CD4-positive, alpha-beta T cell treated with Interferon gamma for 1 hour (primary cell): ENCODE measurements at regions not wholly inside any gene's neighbourhood (a gene's known extent, or its start where the extent isn't known, plus 50 kb on each side); places are given as distances from the start of the nearest gene placed in this dataset.

ENCODE experiments used
- DNase-seq: peaks from one replicate; pipeline ENCODE4 v3.0.0-alpha.2; 2020

DNA sequence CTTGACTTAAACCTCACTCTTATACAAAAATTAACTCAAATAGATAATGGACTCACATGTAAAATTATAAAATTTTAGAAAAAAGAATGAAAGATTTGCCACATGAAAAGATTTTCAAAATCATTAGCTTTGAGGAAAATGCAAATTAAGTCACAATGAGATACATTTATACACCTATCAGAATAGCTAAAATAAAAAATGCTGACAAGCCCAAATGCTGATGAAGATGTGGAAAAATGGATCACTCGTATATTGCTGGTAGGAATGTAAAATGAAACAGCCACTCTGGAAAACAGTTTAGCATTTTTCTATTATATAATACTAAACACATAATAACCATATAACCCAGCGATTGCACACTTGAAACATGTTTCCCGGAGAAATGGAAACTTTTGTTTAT is 316.2 kb downstream of the ANKRD50 start:
- DNase-seq = no peak

DNA sequence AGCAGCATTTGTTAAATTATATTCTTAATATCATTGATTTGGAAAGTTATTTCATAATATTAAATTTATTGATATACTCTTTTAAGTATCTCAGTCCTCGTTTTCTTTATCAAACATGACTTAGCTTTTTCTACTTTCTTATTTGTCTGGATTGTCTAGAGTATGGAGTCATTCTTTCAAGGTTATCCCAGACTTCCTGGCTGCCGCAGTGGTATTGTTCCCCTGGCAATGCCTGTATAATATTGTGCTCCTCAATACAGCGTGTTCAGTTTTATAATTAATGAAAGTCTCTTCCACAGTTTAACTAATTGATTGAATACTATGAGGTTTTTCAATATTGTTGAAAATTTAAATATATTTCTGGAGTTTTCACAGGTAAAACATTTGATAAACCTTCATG is 310.9 kb downstream of the ANKRD50 start:
- DNase-seq = no peak

DNA sequence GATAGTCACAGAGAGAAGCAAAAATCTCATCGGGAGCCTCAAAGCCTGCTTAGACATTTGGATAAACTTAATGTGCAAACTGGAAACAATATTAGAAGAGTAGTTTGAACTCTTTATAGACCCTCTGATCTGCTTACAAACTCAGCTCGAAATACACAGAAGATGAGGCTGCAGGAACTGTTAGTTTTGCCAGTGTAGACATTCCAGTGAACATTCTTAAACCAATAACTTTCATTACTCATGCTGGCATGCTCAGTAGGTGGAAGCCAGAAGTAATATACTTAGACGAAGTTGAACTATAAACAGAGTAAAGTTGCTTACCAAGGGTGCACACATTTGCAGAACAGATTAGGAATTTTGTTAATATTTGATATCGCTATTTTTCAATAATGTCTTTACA is 303.5 kb downstream of the ANKRD50 start:
- no peak for DNase-seq

DNA sequence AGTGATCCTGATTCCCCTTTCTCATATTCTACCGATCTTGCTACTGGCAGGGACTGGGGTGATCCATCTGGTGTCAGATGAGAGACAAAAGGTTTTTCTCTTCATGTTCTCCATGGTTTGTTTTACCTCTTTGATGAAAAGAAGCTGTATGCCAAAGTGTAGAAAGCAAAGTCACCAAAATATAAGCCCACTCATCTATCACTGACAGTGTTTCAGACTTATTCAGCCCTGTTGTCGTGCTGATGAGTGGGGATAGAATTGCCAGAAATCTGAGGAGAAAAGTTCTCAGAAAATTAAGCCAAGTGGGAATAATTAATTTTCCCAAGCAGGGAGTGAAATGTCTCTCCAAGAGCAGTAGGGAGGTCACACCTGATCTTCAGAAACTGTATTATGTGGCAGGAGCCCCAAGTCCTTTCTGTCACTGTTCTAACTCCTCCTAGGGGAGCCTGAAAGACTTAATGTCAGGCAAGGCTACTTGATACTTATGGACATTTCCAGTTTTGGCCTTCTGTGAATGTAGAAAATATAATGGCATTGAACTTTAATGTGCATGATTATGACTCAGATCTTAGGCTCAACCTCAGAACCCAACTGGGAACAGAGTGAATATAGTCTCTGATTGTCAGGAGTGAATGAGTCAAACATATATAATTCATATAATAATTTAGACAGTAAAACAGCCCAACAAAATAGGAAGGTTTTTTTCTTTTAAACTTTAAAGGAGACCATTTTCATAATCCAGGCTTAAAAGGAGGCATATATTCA is 298.1 kb downstream of the ANKRD50 start:
- no peak for DNase-seq

DNA sequence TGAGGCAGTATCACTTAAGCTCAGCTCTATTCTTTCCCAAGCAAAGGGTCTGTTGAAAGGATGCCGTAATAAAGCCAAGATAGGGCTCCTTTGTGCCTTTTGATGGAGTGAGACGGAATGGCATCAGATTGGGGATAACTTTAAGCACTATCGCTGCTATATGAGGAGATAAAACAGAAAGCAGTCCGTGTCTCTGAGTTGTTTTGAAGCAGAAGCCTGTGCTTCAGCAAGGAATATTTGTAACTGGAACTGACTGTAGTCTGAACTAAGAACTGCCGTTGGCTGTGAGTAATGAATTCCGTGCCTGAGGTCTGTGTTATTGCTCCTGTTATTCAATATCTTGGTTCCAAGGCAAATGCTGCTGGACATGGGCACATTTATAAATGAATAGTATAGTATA is 297.4 kb downstream of the ANKRD50 start:
- DNase-seq = no peak

DNA sequence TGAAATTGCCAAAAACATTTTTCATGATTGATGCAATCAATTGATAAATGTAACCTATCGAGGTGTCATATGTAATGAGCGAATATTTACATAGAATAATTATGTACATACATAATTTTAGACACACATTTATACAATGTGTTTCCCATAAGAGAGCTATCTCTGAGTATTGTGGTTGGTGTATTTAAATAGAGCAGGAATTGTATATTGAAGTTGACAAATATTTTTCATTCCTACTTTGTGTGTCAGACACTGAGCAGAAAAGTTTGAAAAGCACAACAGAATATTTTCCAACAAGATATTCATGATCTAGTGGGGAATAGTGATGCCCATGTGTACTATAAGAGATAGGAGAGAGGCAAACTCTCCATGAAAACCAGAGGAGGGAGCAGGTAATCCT is 295.2 kb downstream of the ANKRD50 start:
- DNase-seq = no peak

DNA sequence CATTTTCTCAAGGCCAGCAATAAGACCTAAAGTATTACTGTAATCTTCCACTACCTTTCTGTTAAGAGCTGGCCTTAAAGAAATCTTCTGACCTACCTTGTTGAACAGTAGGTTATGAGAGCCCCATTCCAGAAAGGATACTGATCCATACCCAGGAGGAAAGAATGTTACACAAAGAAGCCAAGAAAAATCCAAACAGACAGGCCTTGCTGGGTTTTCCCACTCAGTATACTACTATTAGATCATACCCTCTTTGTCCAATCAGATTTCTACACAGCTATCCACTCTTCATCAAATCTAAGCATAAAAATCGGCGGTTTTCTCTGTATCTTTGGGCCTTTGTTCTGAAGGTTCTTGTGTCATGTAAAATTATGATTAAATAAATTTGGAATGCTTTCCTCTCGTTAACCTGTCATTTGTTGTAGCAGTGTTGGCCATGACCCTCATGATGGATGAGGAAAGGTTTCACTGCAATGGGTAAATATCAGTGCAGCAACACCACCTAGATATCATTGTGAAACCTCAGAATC is 292.3 kb downstream of the ANKRD50 start:
- DNase-seq = no peak

DNA sequence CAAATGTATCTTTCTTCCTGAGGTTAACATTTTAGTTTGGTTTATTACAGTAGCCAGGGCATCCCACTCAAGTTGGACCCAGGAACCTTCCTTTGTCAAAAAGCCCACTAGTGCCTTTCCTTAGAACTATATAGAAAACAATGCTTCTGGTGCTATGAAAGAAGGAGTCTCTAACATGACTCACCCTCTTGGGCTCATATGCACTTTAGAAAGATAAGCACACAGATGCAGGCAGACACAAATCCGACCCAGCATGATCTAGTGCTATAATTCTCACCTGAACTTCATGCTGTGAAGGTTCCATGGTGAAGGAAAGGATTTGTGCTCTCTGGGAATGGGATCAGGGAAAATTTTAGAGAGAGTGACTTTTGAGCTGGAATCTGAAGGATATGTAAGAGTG is 289.4 kb downstream of the ANKRD50 start:
- DNase-seq = no peak

DNA sequence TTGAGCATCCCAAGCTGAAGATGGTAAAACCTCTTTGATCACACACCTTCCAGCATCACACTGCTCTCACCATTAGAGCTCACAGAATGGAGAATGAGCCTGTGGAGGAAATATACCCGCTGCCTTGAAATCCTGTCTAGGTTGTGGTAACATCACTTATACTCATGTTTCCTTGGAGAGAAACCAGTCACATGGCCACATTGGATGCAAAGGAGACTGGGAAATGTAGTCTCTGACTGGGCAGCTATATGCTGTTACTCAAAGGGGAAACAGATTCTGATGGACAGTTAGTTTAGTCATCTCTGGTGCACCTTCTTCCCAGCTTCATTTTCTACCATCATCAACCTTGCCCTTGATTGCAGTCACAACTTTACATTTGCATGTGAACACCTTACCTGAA is 286.3 kb downstream of the ANKRD50 start:
- no peak for DNase-seq

DNA sequence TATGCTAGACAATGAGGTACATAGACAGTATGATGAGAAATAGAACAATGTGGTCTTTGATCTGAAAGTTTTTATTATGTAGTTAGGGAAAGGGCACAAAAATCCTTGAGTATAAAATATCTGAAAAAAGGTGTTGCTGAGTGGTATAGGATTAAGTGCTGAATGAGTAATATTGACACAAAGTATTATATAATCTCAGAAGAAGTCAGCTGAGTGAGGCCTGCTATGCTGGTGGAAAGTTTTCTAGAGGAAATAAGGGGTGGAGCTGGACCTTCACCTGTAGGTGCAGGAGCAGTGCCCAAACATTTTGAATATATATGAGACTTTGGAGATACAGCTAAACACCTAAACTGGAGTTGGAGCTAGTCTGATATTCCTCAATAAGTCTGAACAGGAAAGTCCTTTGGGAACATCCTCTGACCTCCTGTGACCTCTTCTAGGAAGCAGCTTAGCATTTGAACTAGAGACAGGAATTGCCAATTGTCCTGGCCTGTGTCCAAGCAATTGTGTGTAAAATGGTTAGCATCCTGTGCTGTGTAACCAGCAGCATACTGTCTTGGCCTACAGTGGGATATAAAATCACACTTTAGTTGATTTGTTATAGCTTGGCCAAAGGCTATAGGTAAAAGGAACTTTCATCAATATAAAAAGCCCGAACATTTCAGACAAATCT is 285.3 kb downstream of the ANKRD50 start:
- no peak for DNase-seq

DNA sequence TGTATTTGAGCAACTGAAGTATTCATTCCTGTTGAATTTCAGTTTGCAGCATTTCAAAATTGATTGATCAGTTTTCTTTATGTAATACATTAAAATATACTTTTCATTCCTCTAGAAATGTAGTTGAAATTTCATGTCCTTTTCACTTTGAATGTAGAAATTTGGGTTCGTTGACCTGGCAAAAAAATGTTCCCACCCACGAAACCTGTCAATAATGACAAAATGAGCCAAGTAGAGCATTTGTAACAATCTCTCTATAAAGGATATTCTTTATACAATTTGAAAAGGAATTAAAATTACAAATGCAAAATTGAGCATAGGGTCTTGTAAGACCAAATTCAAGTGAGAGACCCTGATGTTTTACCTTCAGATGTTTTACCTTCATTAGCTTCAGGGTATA is 283.9 kb downstream of the ANKRD50 start:
- no peak for DNase-seq

DNA sequence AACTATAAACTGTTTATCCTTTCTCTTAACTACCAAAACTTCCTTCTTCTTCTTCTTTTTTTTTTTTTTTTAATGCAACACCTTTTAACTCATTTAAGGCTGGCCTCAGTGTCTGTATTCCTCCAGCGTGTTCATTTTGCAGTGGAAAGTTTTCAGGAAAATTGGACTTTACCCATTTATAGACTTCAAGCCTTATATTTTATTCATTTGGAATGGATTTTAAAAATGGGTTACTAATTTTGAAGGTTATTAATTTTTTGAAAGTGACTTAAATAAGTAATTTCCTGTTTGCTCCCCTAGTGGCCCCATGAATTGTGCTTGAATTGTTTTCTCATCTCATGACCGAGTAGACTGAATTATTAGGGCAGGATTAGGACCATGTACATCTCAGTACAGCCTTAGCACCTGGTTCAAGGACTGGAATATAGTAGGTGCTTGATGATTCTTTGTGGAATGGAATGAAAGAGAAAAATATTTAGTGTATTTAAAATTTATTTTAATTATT is 282.7 kb downstream of the ANKRD50 start:
- DNase-seq = no peak

DNA sequence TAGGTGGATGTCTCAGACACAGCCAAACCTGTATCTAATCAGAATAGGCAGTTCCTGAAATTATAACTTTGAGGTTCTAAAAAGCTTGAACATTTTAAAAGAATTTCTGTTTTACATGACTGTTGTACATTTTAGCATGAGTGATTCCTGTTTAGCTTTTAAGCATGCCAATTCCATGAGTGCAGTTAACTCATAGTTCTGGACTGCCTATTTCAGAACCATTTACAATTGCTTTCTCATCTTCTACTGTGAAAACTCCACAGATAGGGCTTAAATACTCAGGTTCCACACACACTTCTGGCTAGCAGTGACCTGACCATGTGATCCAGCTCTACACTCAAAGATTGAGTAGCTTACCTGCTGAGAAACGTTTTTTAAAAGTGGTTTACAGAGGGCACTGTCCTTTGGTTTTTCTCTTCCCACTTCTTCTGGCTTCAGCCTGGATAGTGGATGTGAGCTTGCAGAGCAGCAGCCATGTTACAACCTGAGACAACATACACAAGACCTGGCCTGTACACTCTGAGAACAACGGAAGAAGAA is 280.8 kb downstream of the ANKRD50 start:
- DNase-seq = no peak

DNA sequence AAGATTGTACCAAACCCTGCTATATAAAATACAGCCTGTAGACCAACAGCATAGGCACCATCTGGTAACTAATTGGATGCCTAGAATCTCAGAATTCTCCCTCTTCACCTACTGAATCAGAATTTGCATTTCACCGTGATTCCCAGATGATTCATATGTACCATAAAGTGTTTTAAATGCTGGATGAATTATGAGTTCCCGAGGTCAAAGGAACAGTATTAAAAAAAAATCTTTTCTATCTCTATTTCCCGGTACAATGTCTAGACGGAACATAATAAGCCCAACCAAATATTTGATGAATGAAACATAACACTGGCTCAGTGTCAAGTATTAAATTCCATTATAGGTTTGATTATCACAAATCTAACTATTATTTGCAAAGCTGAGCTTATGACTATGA is 280.0 kb downstream of the ANKRD50 start:
- DNase-seq = no peak

DNA sequence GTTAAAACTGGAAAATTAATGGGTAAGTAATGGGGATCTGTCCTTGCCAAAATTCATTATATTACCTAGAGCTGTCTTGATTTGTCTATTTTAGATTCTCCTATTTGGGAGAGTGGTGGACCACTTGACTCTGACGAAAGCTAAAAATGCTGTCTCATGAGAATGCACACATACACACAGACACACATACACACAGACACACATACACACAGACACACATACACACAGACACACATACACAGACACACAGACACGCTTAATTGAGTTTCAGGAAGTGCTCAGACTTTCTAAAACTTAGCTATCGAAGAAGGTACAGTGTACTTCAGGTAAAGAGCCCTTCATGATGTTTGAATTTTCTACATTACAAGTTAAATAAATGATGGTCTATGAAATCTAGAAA is 279.5 kb downstream of the ANKRD50 start:
- no peak for DNase-seq

DNA sequence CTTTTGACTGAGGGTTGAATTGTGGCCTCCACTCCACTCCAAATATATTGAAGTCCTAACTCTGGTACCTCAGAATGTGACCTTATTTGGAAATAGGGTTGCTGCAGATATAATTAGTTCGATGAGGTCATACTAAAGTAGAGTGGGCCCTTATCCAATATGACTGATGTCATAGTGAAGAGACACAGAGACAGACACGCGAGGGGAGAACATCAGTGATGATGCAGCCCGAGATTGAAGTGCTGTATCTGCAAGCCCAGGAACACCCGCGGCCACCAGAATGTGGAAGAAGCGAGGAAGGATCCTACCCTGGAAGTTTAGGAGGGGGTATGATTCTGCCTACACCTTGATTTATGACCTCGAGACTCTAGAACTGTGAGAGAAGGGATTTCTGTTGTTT is 279.0 kb downstream of the ANKRD50 start:
- no peak for DNase-seq

DNA sequence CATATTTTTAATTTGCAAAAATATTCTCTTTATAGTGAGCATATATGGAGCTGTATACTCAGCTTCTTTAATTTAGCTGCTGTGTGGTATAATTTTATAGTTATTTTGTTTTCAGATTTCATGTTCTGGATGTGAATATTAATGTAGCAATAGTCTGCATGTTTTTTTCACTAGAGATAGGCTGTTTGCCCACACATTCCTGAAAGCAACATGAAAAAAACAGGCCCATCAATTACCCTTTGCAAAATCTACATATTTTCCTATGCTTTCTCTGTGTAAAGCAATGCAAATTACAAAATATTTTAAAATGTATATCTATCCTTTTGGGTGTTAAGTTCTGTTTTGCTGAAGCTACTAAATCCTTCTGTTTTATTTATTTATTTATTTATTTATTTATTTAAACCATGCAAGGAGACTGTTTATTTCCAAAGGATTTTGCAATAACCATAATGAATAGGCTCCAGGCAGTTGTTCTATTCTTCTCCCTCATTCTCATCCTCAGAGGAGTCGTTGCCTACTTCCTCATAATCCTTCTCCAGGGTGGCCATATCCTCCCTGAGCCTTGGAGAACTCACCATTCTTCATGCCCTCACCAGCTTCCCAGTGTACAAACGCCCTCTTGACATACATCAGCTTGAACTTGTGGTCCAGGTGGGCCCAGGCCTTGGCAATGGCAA is 277.1 kb downstream of the ANKRD50 start:
- no peak for DNase-seq

DNA sequence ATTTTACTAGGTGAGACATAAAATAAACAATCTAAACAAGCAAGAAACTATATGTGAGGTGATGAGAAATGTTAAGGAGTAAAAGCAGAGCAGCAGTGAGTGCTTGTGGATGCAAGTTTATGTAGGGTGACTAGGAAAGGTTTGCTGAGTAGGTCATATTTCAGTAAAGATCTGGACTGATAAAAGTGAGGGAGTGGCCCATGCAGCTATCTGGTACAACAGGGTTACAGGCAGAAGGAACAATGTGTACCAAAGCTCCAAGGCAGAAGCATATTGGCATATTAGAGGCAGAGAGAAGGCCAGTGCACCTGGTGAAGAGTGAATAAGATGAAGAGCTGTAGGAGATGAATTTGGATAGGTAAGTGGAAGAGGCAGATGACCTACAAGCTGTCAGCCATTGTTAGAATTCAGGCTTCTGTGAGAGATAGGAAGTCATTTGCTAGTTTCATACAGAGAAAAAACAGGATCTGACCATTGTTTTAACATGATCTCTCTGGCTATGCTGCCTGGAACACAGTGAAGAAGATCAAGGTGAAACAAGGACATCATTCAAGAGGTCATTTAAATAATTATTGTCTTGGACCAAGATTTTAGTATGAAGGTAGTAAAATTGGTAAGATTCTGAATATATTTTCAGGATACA is 274.6 kb downstream of the ANKRD50 start:
- DNase-seq = no peak

DNA sequence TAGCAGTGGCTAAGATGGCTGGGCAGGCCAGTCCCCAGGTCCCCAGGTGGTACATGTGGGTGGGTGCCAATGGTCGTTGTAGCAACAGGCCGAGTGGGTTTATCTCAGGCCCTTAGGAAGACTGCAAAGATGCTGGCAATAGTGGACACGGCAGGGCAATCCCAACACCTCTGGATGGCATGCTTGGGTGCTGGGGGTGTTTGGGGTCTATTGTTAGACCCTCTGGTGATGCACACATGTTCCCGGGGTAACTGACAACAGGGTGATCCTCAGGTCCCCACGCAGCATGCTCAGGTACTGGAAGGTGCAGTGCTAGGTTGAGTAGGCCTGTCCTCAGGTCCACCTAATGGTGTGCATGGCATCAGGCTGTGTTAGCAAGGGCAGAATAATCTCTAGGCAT is 267.5 kb downstream of the ANKRD50 start:
- DNase-seq = no peak

DNA sequence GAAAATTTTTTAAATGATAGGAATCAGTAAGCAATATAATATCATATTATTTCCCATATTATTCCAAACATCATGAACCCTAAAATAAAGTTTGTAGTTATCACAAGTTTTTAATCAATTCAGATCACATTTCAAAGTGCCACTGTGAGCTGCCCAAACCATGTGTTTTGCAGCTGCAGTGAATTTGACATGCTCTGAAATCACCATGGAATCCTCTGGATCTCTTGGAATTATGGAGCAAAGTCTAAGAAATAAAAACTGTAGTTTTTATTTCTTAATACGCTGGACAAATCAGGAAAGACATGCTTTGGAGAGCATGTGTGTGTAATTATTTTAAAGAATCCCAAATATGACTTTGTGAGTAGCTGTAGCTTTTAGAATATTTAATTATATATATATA is 262.7 kb downstream of the ANKRD50 start:
- DNase-seq = no peak

DNA sequence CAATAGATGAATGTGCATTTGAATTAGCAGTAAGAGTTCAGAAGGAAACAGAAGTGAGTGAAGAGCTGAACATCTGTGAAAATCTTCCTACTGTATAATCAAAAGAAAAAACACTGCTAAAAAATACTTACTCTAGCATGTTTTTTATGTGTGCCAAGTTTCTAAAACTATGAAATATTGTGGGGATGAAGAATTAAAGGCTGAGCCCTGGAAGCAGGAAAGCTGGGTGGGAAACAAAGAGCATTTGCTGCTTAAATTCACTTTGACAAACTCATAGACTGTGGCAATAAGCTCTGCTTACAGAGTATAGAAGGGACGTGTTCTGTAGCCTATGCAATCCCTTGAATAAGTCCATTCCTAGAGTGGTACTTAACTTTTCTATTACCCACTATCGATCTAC is 261.7 kb downstream of the ANKRD50 start:
- no peak for DNase-seq

DNA sequence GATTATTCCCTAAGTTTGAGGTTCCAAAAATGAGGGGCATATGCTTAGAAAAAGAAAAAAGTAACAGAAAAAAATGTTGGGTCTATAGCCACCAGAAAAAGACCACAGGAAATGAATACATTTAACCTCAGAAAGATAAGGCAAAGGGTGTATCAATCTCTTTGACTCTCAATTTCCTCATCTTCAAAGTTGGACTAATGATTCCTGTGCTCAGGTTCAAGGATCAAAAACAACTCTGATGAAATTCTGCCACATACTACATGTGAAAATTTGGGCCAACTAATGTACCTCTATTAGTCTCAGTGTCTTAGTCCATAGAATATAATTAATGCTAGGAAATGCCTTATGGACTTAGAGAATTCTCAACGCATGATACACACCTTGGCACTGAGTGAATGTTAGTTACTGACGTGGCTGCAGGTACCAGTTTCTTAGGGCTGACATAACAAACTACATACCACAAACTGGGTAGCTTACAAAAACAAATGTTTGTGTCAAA is 257.7 kb downstream of the ANKRD50 start:
- no peak for DNase-seq

DNA sequence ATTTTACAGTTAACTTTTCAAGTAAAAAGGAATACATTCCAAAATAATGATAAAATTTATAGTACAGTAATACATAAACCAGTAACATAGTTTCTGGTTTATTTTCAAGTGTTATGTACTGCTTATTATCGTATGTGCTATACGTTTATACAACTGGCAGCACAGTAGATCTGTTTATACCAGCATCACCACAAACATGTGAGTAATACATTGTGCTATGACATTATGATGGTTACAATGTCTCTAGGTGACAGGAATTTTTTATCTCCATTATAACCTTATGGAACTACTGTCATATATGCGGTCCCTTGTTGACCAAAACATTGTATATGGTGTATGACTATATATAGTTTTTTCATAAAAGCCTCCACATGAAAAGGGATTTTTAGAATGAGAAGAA is 256.9 kb downstream of the ANKRD50 start:
- no peak for DNase-seq
